GM23338 (cell line): ENCODE measurements at regions not wholly inside any gene's neighbourhood (a gene's known extent, or its start where the extent isn't known, plus 50 kb on each side); places are given as distances from the start of the nearest gene placed in this dataset.

Source experiments
- ATAC-seq: fragments of 200-7000 bp; cut with Tn5 transposase; 3 replicates; pipeline ENCODE4 v1.9.1; 2020
- DNase-seq: peaks from one replicate; pipeline ENCODE4 v3.0.0-alpha.2; 2015; ENCODE audit warnings: low spot score
- H2AFZ ChIP-seq: fragments of 200-600 bp; sonication (generic); 2 replicates; pipeline ENCODE4 v1.8.0; 2016; ENCODE audit warnings: antibody characterized with exemption, mild to moderate bottlenecking, moderate library complexity
- H3F3A ChIP-seq: fragments of 200-600 bp; sonication (generic); replicated peaks from 2 replicates; pipeline ENCODE4 v1.8.0; 2017; ENCODE audit warnings: antibody characterized with exemption, mixed run types, low read depth
- H3K27ac ChIP-seq: fragments of 200-600 bp; sonication (generic); 2 replicates; pipeline ENCODE4 v1.6.1; 2016; ENCODE audit warnings: low read depth
- H3K27me3 ChIP-seq: fragments of 200-600 bp; sonication (generic); 2 replicates; pipeline ENCODE4 v1.8.0; 2016; ENCODE audit warnings: mild to moderate bottlenecking, mixed run types, moderate library complexity; ENCODE audit not compliant: insufficient read depth
- H3K36me3 ChIP-seq: fragments of 200-600 bp; sonication (generic); 2 replicates; pipeline ENCODE4 v1.8.0; 2016; ENCODE audit warnings: mild to moderate bottlenecking; ENCODE audit not compliant: insufficient read depth
- H3K4me1 ChIP-seq: fragments of 200-600 bp; sonication (generic); 2 replicates; pipeline ENCODE4 v1.8.0; 2016; ENCODE audit warnings: mild to moderate bottlenecking, moderate library complexity; ENCODE audit not compliant: insufficient read depth
- H3K4me2 ChIP-seq: fragments of 200-600 bp; sonication (generic); 2 replicates; pipeline ENCODE4 v1.7.1; 2017; ENCODE audit warnings: mixed run types
- H3K4me3 ChIP-seq: fragments of 200-600 bp; sonication (generic); 2 replicates; pipeline ENCODE4 v1.6.1; 2016; ENCODE audit warnings: mixed run types
- H3K79me2 ChIP-seq: fragments of 200-600 bp; sonication (generic); replicated peaks from 2 replicates; pipeline ENCODE4 v1.8.0; 2017; ENCODE audit warnings: mild to moderate bottlenecking; ENCODE audit not compliant: insufficient read depth
- H3K9me2 ChIP-seq: fragments of 200-600 bp; sonication (generic); 2 replicates; pipeline ENCODE4 v1.8.0; 2017; ENCODE audit not compliant: insufficient read depth
- H4K20me1 ChIP-seq: fragments of 200-600 bp; sonication (generic); replicated peaks from 2 replicates; pipeline ENCODE4 v1.8.0; 2017; ENCODE audit warnings: mild to moderate bottlenecking; ENCODE audit not compliant: insufficient read depth
- H3K27ac Mint-ChIP-seq: 2 replicates; pipeline ENCODE4 v1.8.0; 2020; ENCODE audit warnings: inconsistent platforms, mild to moderate bottlenecking, moderate library complexity, mixed read lengths
- H3K27me3 Mint-ChIP-seq: 3 replicates; pipeline ENCODE4 v1.8.0; 2022; ENCODE audit warnings: low read depth, mild to moderate bottlenecking, moderate library complexity, mixed read lengths, inconsistent platforms; ENCODE audit not compliant: insufficient read depth, poor library complexity
- H3K36me3 Mint-ChIP-seq: 3 replicates; pipeline ENCODE4 v1.8.0; 2021; ENCODE audit warnings: low read depth, mild to moderate bottlenecking, inconsistent platforms, moderate library complexity, mixed read lengths
- H3K4me1 Mint-ChIP-seq: 3 replicates; pipeline ENCODE4 v1.8.0; 2020; ENCODE audit warnings: mild to moderate bottlenecking, inconsistent platforms, mixed read lengths
- H3K4me3 Mint-ChIP-seq: 3 replicates; pipeline ENCODE4 v1.8.0; 2021; ENCODE audit warnings: moderate library complexity, mild to moderate bottlenecking, inconsistent platforms, mixed read lengths
- H3K9me3 Mint-ChIP-seq: 3 replicates; pipeline ENCODE4 v1.8.0; 2020; ENCODE audit warnings: moderate library complexity, mild to moderate bottlenecking, inconsistent platforms, mixed read lengths
- CREB1 ChIP-seq: fragments of 250-450 bp; sonication (Bioruptor Pico); IDR thresholded peaks from 2 replicates; pipeline ENCODE4 v1.5.0; 2020; ENCODE audit warnings: low read depth, mild to moderate bottlenecking, moderate library complexity
- ETS1 ChIP-seq: IDR thresholded peaks from 2 replicates; pipeline ENCODE4 v1.6.1; 2016; ENCODE audit warnings: antibody characterized with exemption
- EZH2 ChIP-seq: fragments of 200-600 bp; sonication (generic); IDR thresholded peaks from one replicate; pipeline ENCODE4 v1.8.0; 2017; ENCODE audit warnings: antibody characterized with exemption, mild to moderate bottlenecking, low read depth; ENCODE audit not compliant: unreplicated experiment
- EZH2phosphoT487 ChIP-seq: fragments of 200-600 bp; sonication (generic); IDR thresholded peaks from one replicate; pipeline ENCODE4 v1.8.1; 2018; ENCODE audit warnings: antibody characterized with exemption; ENCODE audit not compliant: unreplicated experiment
- JUNB ChIP-seq: IDR thresholded peaks from one replicate; pipeline ENCODE4 v1.6.1; 2016; ENCODE audit warnings: antibody characterized with exemption; ENCODE audit not compliant: unreplicated experiment
- NANOG ChIP-seq: IDR thresholded peaks from 2 replicates; pipeline ENCODE4 v1.6.1; 2016; ENCODE audit warnings: antibody characterized with exemption, borderline replicate concordance
- POLR2AphosphoS5 ChIP-seq: IDR thresholded peaks from 2 replicates; pipeline ENCODE4 v1.6.1; 2016; ENCODE audit warnings: antibody characterized with exemption, low read depth
- STAT1 ChIP-seq: IDR thresholded peaks from one replicate; pipeline ENCODE4 v1.6.1; 2016; ENCODE audit warnings: antibody characterized with exemption; ENCODE audit not compliant: unreplicated experiment
- ZNF114 ChIP-seq: fragments of 250-450 bp; sonication (Bioruptor Pico); IDR thresholded peaks from 2 replicates; pipeline ENCODE4 v1.5.0; 2020; ENCODE audit warnings: mild to moderate bottlenecking, moderate library complexity
- ZNF331 ChIP-seq: fragments of 250-450 bp; sonication (Bioruptor Pico); IDR thresholded peaks from 2 replicates; pipeline ENCODE4 v1.5.0; 2020; ENCODE audit warnings: low read depth, mild to moderate bottlenecking, moderate library complexity
- ZNF462 ChIP-seq: fragments of 250-450 bp; sonication (Bioruptor Pico); IDR thresholded peaks from 2 replicates; pipeline ENCODE4 v1.5.0; 2020; ENCODE audit warnings: mild to moderate bottlenecking, moderate library complexity
- TF ChIP-seq, protein P1 (sequence below): IDR thresholded peaks from one replicate; pipeline ENCODE4 v1.6.1; 2018; ENCODE audit warnings: antibody characterized with exemption; ENCODE audit not compliant: unreplicated experiment
- TF ChIP-seq, protein P2 (sequence below), 2 experiments: fragments of 200-600 bp in 1 of 2; sonication (generic) in 1 of 2; conservative IDR thresholded peaks; 2 replicates each; pipeline versions ENCODE4 v1.5.1 to v1.6.1; 2016 to 2017; ENCODE audit warnings: antibody characterized with exemption in 2 of 2, low read depth in 2 of 2, mild to moderate bottlenecking in 2 of 2, moderate library complexity in 1 of 2

- no peaks in the 10 kb centered on the region for H4K20me1 ChIP-seq
- H2AFZ ChIP-seq = no peak overlapping the region
- 0 out of 2 replicates have a peak, but pooled peaks cover 5% of the 10 kb centered on the region for H3K9me2 ChIP-seq
- H3K9me3 Mint-ChIP-seq = no peaks in the 10 kb centered on the region
- H3K27me3 ChIP-seq = no peaks in the 10 kb centered on the region
- no peak overlapping the region for H3K4me3 ChIP-seq
- no peaks in the 10 kb centered on the region for H3K79me2 ChIP-seq
- H3K4me1 Mint-ChIP-seq = no peaks in the 10 kb centered on the region
- H3F3A ChIP-seq = no peaks in the 10 kb centered on the region
- no peaks in the 10 kb centered on the region for H3K36me3 ChIP-seq
- no peak for TF ChIP-seq CREB1
- TF ChIP-seq POLR2AphosphoS5 = no peak
- no peak for TF ChIP-seq JUNB
- no peak for TF ChIP-seq ZNF114 (CRISPR knock-in tag)
- no peak for TF ChIP-seq EZH2
- TF ChIP-seq, protein P1, sequence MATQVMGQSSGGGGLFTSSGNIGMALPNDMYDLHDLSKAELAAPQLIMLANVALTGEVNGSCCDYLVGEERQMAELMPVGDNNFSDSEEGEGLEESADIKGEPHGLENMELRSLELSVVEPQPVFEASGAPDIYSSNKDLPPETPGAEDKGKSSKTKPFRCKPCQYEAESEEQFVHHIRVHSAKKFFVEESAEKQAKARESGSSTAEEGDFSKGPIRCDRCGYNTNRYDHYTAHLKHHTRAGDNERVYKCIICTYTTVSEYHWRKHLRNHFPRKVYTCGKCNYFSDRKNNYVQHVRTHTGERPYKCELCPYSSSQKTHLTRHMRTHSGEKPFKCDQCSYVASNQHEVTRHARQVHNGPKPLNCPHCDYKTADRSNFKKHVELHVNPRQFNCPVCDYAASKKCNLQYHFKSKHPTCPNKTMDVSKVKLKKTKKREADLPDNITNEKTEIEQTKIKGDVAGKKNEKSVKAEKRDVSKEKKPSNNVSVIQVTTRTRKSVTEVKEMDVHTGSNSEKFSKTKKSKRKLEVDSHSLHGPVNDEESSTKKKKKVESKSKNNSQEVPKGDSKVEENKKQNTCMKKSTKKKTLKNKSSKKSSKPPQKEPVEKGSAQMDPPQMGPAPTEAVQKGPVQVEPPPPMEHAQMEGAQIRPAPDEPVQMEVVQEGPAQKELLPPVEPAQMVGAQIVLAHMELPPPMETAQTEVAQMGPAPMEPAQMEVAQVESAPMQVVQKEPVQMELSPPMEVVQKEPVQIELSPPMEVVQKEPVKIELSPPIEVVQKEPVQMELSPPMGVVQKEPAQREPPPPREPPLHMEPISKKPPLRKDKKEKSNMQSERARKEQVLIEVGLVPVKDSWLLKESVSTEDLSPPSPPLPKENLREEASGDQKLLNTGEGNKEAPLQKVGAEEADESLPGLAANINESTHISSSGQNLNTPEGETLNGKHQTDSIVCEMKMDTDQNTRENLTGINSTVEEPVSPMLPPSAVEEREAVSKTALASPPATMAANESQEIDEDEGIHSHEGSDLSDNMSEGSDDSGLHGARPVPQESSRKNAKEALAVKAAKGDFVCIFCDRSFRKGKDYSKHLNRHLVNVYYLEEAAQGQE = no peak
- no peak for TF ChIP-seq STAT1
- TF ChIP-seq ETS1 = no peak
- no peak for TF ChIP-seq EZH2phosphoT487
- no peak for TF ChIP-seq ZNF331 (CRISPR knock-in tag)
- TF ChIP-seq ZNF462 (CRISPR knock-in tag) = no peak
- TF ChIP-seq, protein P2, sequence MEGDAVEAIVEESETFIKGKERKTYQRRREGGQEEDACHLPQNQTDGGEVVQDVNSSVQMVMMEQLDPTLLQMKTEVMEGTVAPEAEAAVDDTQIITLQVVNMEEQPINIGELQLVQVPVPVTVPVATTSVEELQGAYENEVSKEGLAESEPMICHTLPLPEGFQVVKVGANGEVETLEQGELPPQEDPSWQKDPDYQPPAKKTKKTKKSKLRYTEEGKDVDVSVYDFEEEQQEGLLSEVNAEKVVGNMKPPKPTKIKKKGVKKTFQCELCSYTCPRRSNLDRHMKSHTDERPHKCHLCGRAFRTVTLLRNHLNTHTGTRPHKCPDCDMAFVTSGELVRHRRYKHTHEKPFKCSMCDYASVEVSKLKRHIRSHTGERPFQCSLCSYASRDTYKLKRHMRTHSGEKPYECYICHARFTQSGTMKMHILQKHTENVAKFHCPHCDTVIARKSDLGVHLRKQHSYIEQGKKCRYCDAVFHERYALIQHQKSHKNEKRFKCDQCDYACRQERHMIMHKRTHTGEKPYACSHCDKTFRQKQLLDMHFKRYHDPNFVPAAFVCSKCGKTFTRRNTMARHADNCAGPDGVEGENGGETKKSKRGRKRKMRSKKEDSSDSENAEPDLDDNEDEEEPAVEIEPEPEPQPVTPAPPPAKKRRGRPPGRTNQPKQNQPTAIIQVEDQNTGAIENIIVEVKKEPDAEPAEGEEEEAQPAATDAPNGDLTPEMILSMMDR (conservative IDR thresholded peaks at IDR 0.05; ENCODE audit: low read depth in 2 of 2) = no peak
- TF ChIP-seq NANOG = no peak
- H3K36me3 Mint-ChIP-seq = no peaks in the 10 kb centered on the region
- no peaks in the 10 kb centered on the region for H3K27me3 Mint-ChIP-seq
- no peak overlapping the region for H3K4me3 Mint-ChIP-seq
- H3K4me2 ChIP-seq = no peak overlapping the region
- DNase-seq (no peak), ATAC-seq (no peak)
- no peak overlapping the region for H3K27ac ChIP-seq
- H3K4me1 ChIP-seq = no peaks in the 10 kb centered on the region
- H3K27ac Mint-ChIP-seq = no peak overlapping the region
Observed at GRCh38 chr6:98260382-98260781, 574.0 kb upstream of the POU3F2 start.
